HCT116 (cell line): ENCODE measurements at regions not wholly inside any gene's neighbourhood (a gene's known extent, or its start where the extent isn't known, plus 50 kb on each side); places are given as distances from the start of the nearest gene placed in this dataset.

ENCODE experiments used
- ATAC-seq: fragments of 200-7000 bp; cut with Tn5 transposase; 2 replicates; pipeline ENCODE4 v1.9.1; 2020; ENCODE audit warnings: mild to moderate bottlenecking, moderate library complexity
- BruUV-seq: library from RNA; stranded (reverse); fragments of 400-500 nt; replicated peaks from 2 replicates; lab custom pipeline; 2021; lab: Mats Ljungman, UMichigan
- CTCF ChIA-PET: fragments of 300-600 bp; sonication (Branson Sonifier 250); formaldehyde crosslinking; loops from one replicate; lab custom pipeline; 2021; ENCODE audit warnings: antibody characterized with exemption; lab: Charles Lee
- POLR2A ChIA-PET: fragments of 300-600, 350-600 bp; sonication (Branson Sonifier 250); formaldehyde crosslinking; loops from one replicate; lab custom pipeline; 2021; ENCODE audit warnings: antibody characterized with exemption; lab: Charles Lee
- RAD21 ChIA-PET, 2 experiments: fragments of 300-600 bp; sonication (Branson Sonifier 250); formaldehyde crosslinking; loops; one replicate each; lab custom pipeline; 2023; ENCODE audit warnings: low total read pairs in 2 of 2; ENCODE audit not compliant: uncharacterized antibody in 2 of 2, unreplicated experiment in 2 of 2, low non-redundant PET in 1 of 2; lab: Charles Lee
- DNase-seq: peaks from one replicate; pipeline ENCODE4 v3.0.0-alpha.2; 2010; ENCODE audit warnings: low read depth, low spot score
- H2AFZ ChIP-seq: fragments of 200-600 bp; shearing (Covaris generic), sonication (generic); 2 replicates; pipeline ENCODE4 v1.6.1; 2017; ENCODE audit warnings: low read depth, mixed run types, mixed read lengths, antibody characterized with exemption, low read length; ENCODE audit not compliant: poor library complexity, severe bottlenecking
- H3K27ac ChIP-seq: 2 replicates; pipeline ENCODE4 v1.5.1; 2012; ENCODE audit warnings: low read depth, low read length
- H3K27me3 ChIP-seq: fragments of 200-600 bp; sonication (generic); 2 replicates; pipeline ENCODE4 v1.6.1; 2016; ENCODE audit warnings: mixed run types, low read length, mixed read lengths; ENCODE audit not compliant: insufficient read depth
- H3K36me3 ChIP-seq, 2 experiments: fragments of 200-500 bp in 1 of 2; fragments of 200-600 bp in 1 of 2; sonication (Bioruptor generic) in 1 of 2; sonication (generic) in 1 of 2; 2 replicates each; pipeline versions ENCODE4 v1.5.1 to v1.6.1; 2014 to 2016; ENCODE audit warnings: low read length in 2 of 2, inconsistent platforms in 1 of 2, mixed read lengths in 1 of 2, mixed run types in 1 of 2; ENCODE audit not compliant: insufficient read depth in 2 of 2, control insufficient read depth in 1 of 2
- H3K4me1 ChIP-seq, 2 experiments: fragments of 200-600 bp in 1 of 2; sonication (generic) in 1 of 2; 2 replicates each; pipeline versions ENCODE4 v1.5.1 to v1.6.1; 2012 to 2017; ENCODE audit warnings: low read length in 2 of 2, inconsistent platforms in 1 of 2, mild to moderate bottlenecking in 1 of 2, mixed read lengths in 1 of 2, mixed run types in 1 of 2, moderate library complexity in 1 of 2; ENCODE audit not compliant: insufficient read depth in 2 of 2, control insufficient read depth in 1 of 2
- H3K4me2 ChIP-seq: fragments of 200-600 bp; sonication (generic); 2 replicates; pipeline ENCODE4 v1.6.1; 2017; ENCODE audit warnings: mixed run types, low read length, mixed read lengths
- H3K4me3 ChIP-seq, 2 experiments: fragments of 200-600 bp in 1 of 2; sonication (generic) in 1 of 2; replicated peaks in 1 of 2; 2 replicates each; pipeline ENCODE4 v1.5.1; 2011 to 2016; ENCODE audit warnings: low read length in 2 of 2, control low read depth in 1 of 2, low read depth in 1 of 2, mild to moderate bottlenecking in 1 of 2, mixed read lengths in 1 of 2, mixed run types in 1 of 2
- H3K79me2 ChIP-seq: fragments of 200-600 bp; sonication (generic); 2 replicates; pipeline ENCODE4 v1.6.1; 2017; ENCODE audit warnings: mild to moderate bottlenecking, mixed run types, low read length, moderate library complexity, mixed read lengths; ENCODE audit not compliant: insufficient read depth
- H3K9ac ChIP-seq: fragments of 200-600 bp; sonication (generic); 2 replicates; pipeline ENCODE4 v1.6.1; 2016; ENCODE audit warnings: low read length, mixed read lengths
- H3K9me2 ChIP-seq: fragments of 200-600 bp; sonication (generic), shearing (Covaris generic); 2 replicates; pipeline ENCODE4 v1.6.1; 2017; ENCODE audit warnings: mixed run types, mild to moderate bottlenecking, moderate library complexity; ENCODE audit not compliant: insufficient read depth
- H3K9me3 ChIP-seq, 2 experiments: fragments of 200-500 bp in 1 of 2; fragments of 200-600 bp in 1 of 2; sonication (Bioruptor generic) in 1 of 2; sonication (generic) in 1 of 2; 2 replicates each; pipeline ENCODE4 v1.6.1; 2014 to 2017; ENCODE audit warnings: low read length in 2 of 2, mixed read lengths in 2 of 2, inconsistent platforms in 1 of 2, low read depth in 1 of 2, mild to moderate bottlenecking in 1 of 2, mixed run types in 1 of 2, moderate library complexity in 1 of 2; ENCODE audit not compliant: control insufficient read depth in 1 of 2, insufficient read depth in 1 of 2
- H4K20me1 ChIP-seq: fragments of 200-600 bp; sonication (generic), shearing (Covaris generic); 2 replicates; pipeline ENCODE4 v1.6.1; 2017; ENCODE audit warnings: mixed run types, mild to moderate bottlenecking, moderate library complexity; ENCODE audit not compliant: insufficient read depth
- CBX3 ChIP-seq: IDR thresholded peaks from 2 replicates; pipeline ENCODE4 v1.6.1; 2012; ENCODE audit warnings: low read depth
- CEBPB ChIP-seq: IDR thresholded peaks from 2 replicates; pipeline ENCODE4 v1.6.1; 2012; ENCODE audit warnings: low read depth
- EGR1 ChIP-seq: IDR thresholded peaks from 2 replicates; pipeline ENCODE4 v1.6.1; 2012; ENCODE audit warnings: low read depth
- ELF1 ChIP-seq: IDR thresholded peaks from 2 replicates; pipeline ENCODE4 v1.6.1; 2012; ENCODE audit warnings: low read depth, borderline replicate concordance
- EZH2 ChIP-seq: fragments of 200-600 bp; sonication (generic); IDR thresholded peaks from 2 replicates; pipeline ENCODE4 v1.6.1; 2017; ENCODE audit warnings: antibody characterized with exemption, mixed run types
- EZH2phosphoT487 ChIP-seq: fragments of 200-600 bp; IDR thresholded peaks from 2 replicates; pipeline ENCODE4 v1.6.1; 2018; ENCODE audit warnings: antibody characterized with exemption, borderline replicate concordance
- FOSL1 ChIP-seq: IDR thresholded peaks from 2 replicates; pipeline ENCODE4 v1.6.1; 2012; ENCODE audit warnings: low read depth
- JUND ChIP-seq: IDR thresholded peaks from 2 replicates; pipeline ENCODE4 v1.6.1; 2012
- POLR2A ChIP-seq: IDR thresholded peaks from 2 replicates; pipeline ENCODE4 v1.7.0; 2011; ENCODE audit warnings: borderline replicate concordance; ENCODE audit not compliant: insufficient read depth, insufficient read length; ENCODE audit errors: extremely low read depth
- POLR2AphosphoS5 ChIP-seq: IDR thresholded peaks from 2 replicates; pipeline ENCODE4 v1.6.1; 2011; ENCODE audit warnings: mild to moderate bottlenecking, low read depth, low read length, moderate library complexity
- SIN3A ChIP-seq: IDR thresholded peaks from 2 replicates; pipeline ENCODE4 v1.6.1; 2012; ENCODE audit warnings: low read depth
- SP1 ChIP-seq: IDR thresholded peaks from 2 replicates; pipeline ENCODE4 v1.6.1; 2012; ENCODE audit warnings: low read depth
- SRF ChIP-seq: IDR thresholded peaks from 2 replicates; pipeline ENCODE4 v1.6.1; 2012; ENCODE audit warnings: low read depth
- TCF7L2 ChIP-seq: IDR thresholded peaks from 2 replicates; pipeline ENCODE4 v1.7.0; 2011; ENCODE audit warnings: borderline replicate concordance, inconsistent platforms; ENCODE audit not compliant: insufficient read depth, insufficient read length; ENCODE audit errors: extremely low read depth
- YY1 ChIP-seq: IDR thresholded peaks from 2 replicates; pipeline ENCODE4 v1.6.1; 2011; ENCODE audit warnings: low read length, low read depth, moderate library complexity, mild to moderate bottlenecking; ENCODE audit not compliant: insufficient replicate concordance; ENCODE audit errors: extremely low read depth
- ZFX ChIP-seq: fragments of 450-650 bp; IDR thresholded peaks from 2 replicates; pipeline ENCODE4 v1.6.1; 2017
- ZNF274 ChIP-seq: fragments of 200-500 bp; sonication (Bioruptor generic); IDR thresholded peaks from 2 replicates; pipeline ENCODE4 v1.6.1; 2014; ENCODE audit warnings: mild to moderate bottlenecking, low read depth, low read length, inconsistent platforms
- intact Hi-C: fragments of 100-400 bp; cut with micrococcal nuclease; formaldehyde crosslinking; loops from 2 replicates; pipeline ENCODE4 v1.10.0; 2022
- TF ChIP-seq, protein P1 (sequence below): IDR thresholded peaks from 2 replicates; pipeline ENCODE4 v1.6.1; 2011; ENCODE audit warnings: mild to moderate bottlenecking, low read length, moderate library complexity; ENCODE audit not compliant: insufficient replicate concordance; ENCODE audit errors: extremely low read depth
- TF ChIP-seq, protein P2 (sequence below): IDR thresholded peaks from 2 replicates; pipeline ENCODE4 v1.6.1; 2012; ENCODE audit warnings: low read depth
- TF ChIP-seq, protein P3 (sequence below): IDR thresholded peaks from 2 replicates; pipeline ENCODE4 v1.6.1; 2012
- TF ChIP-seq, protein P4 (sequence below): IDR thresholded peaks from 2 replicates; pipeline ENCODE4 v1.6.1; 2012

DNA sequence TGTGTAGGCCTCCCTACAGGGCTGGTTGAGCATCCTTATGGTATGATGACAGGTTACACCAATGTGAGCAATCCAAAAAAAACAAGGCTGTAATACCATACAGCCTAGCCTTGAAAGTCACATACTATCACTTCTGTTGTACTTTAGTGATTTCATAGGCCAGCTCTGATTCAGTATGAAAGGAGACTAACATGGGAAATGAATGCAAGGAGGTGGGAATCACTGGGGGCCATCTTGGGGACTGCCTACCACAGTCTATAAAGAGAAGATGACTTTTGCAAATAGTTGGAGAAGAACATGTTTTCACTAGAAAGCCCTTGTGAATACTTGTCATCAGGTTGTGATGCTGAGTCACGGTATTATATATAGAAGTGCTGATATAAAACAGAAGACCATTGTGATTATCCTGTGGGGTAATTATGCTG lies 270.7 kb downstream of the S1PR1 start:
- CTCF ChIA-PET = no interaction called here
- BruUV-seq = no TSS peak

DNA sequence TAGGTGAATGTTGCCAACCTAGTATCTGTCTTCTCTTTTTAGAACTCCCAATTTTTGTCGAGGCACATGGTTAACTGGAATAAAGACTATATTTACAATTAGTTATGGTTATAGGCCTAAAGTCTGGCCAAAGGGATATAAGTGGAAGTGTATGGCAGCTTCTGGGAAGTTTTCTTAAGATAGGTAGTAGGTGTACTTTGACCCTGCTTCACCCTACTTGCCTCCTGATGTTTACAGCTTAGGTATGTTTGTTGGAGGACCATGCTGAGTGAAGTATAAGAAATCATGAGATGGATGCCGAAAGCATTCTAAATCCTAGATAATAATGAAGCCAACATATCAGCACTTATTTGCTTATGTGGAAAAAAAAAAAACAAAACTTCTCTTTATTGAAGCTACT lies 272.1 kb downstream of the S1PR1 start:
- intact Hi-C loops = no loop called here
- Histone ChIP-seq H4K20me1 (no peaks in the 10 kb centered on the region), H2AFZ (no peak overlapping the region), H3K4me2 (no peak overlapping the region), H3K36me3 (no peaks in the 10 kb centered on the region), H3K9me2 (no peaks in the 10 kb centered on the region), H3K4me3 (no peak overlapping the region), H3K79me2 (no peaks in the 10 kb centered on the region), H3K9ac (no peak overlapping the region), H3K27ac (no peak overlapping the region), H3K4me1 (no peaks in the 10 kb centered on the region), H3K27me3 (no peaks in the 10 kb centered on the region), H3K9me3 (no peaks in the 10 kb centered on the region)
- ATAC-seq (no peak), DNase-seq (no peak)
- ChIA-PET CTCF (no interaction called here), RAD21 (no interaction called here), POLR2A (no interaction called here)
- no TSS peak for BruUV-seq
- TF ChIP-seq CBX3 (no peak), SP1 (no peak), TCF7L2 (no peak)
- TF ChIP-seq, protein P1, sequence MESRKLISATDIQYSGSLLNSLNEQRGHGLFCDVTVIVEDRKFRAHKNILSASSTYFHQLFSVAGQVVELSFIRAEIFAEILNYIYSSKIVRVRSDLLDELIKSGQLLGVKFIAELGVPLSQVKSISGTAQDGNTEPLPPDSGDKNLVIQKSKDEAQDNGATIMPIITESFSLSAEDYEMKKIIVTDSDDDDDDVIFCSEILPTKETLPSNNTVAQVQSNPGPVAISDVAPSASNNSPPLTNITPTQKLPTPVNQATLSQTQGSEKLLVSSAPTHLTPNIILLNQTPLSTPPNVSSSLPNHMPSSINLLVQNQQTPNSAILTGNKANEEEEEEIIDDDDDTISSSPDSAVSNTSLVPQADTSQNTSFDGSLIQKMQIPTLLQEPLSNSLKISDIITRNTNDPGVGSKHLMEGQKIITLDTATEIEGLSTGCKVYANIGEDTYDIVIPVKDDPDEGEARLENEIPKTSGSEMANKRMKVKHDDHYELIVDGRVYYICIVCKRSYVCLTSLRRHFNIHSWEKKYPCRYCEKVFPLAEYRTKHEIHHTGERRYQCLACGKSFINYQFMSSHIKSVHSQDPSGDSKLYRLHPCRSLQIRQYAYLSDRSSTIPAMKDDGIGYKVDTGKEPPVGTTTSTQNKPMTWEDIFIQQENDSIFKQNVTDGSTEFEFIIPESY = no peak
- TF ChIP-seq, protein P2, sequence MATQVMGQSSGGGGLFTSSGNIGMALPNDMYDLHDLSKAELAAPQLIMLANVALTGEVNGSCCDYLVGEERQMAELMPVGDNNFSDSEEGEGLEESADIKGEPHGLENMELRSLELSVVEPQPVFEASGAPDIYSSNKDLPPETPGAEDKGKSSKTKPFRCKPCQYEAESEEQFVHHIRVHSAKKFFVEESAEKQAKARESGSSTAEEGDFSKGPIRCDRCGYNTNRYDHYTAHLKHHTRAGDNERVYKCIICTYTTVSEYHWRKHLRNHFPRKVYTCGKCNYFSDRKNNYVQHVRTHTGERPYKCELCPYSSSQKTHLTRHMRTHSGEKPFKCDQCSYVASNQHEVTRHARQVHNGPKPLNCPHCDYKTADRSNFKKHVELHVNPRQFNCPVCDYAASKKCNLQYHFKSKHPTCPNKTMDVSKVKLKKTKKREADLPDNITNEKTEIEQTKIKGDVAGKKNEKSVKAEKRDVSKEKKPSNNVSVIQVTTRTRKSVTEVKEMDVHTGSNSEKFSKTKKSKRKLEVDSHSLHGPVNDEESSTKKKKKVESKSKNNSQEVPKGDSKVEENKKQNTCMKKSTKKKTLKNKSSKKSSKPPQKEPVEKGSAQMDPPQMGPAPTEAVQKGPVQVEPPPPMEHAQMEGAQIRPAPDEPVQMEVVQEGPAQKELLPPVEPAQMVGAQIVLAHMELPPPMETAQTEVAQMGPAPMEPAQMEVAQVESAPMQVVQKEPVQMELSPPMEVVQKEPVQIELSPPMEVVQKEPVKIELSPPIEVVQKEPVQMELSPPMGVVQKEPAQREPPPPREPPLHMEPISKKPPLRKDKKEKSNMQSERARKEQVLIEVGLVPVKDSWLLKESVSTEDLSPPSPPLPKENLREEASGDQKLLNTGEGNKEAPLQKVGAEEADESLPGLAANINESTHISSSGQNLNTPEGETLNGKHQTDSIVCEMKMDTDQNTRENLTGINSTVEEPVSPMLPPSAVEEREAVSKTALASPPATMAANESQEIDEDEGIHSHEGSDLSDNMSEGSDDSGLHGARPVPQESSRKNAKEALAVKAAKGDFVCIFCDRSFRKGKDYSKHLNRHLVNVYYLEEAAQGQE = no peak
- TF ChIP-seq, protein P3, sequence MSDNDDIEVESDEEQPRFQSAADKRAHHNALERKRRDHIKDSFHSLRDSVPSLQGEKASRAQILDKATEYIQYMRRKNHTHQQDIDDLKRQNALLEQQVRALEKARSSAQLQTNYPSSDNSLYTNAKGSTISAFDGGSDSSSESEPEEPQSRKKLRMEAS = no peak

More for the DNA sequence above, 270.7 kb downstream of the S1PR1 start:
- no peak overlapping the region for H3K9ac ChIP-seq
- H2AFZ ChIP-seq = no peak overlapping the region
- ChIA-PET POLR2A (no interaction called here), RAD21 (no interaction called here)
- H3K79me2 ChIP-seq = no peaks in the 10 kb centered on the region
- no peak for TF ChIP-seq TCF7L2
- no peak for TF ChIP-seq SRF
- no peak for TF ChIP-seq ELF1
- TF ChIP-seq SIN3A = no peak
- TF ChIP-seq CBX3 = no peak
- TF ChIP-seq SP1 = no peak
- TF ChIP-seq POLR2A = no peak
- no peak for TF ChIP-seq EZH2
- no peak for TF ChIP-seq ZNF274
- TF ChIP-seq JUND = no peak
- TF ChIP-seq, protein P3 = no peak
- TF ChIP-seq FOSL1 = no peak
- TF ChIP-seq CEBPB = no peak
- TF ChIP-seq POLR2AphosphoS5 = no peak
- TF ChIP-seq ZFX = no peak
- no peak for TF ChIP-seq YY1
- TF ChIP-seq, protein P4, sequence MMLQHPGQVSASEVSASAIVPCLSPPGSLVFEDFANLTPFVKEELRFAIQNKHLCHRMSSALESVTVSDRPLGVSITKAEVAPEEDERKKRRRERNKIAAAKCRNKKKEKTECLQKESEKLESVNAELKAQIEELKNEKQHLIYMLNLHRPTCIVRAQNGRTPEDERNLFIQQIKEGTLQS = no peak
- no peak for TF ChIP-seq EGR1
- TF ChIP-seq EZH2phosphoT487 = no peak
- intact Hi-C loops = no loop called here
- no peak overlapping the region for H3K4me2 ChIP-seq
- no peak overlapping the region for H3K4me3 ChIP-seq
- no peaks in the 10 kb centered on the region for H4K20me1 ChIP-seq
- DNase-seq = no peak
- no peak for ATAC-seq
- H3K4me1 ChIP-seq = no peaks in the 10 kb centered on the region
- H3K27ac ChIP-seq = no peak overlapping the region
- H3K27me3 ChIP-seq = no peaks in the 10 kb centered on the region
- H3K36me3 ChIP-seq = no peaks in the 10 kb centered on the region
- H3K9me2 ChIP-seq = no peaks in the 10 kb centered on the region
- H3K9me3 ChIP-seq = no peaks in the 10 kb centered on the region
